Colonic mucosa (tissue), 4 donors: ENCODE measurements at regions not wholly inside any gene's neighbourhood (a gene's known extent, or its start where the extent isn't known, plus 50 kb on each side); places are given as distances from the start of the nearest gene placed in this dataset.

Source experiments
- DNase-seq: peaks from one replicate; pipeline ENCODE4 v3.0.0-alpha.2; 2020
- H3K27ac ChIP-seq: fragments of 200-600 bp; one replicate; pipeline ENCODE4 v1.8.0; 2021
- H3K27me3 ChIP-seq: fragments of 200-600 bp; one replicate; pipeline ENCODE4 v1.8.0; 2021
- H3K36me3 ChIP-seq: fragments of 200-600 bp; one replicate; pipeline ENCODE4 v1.8.0; 2021
- H3K4me1 ChIP-seq: fragments of 200-600 bp; one replicate; pipeline ENCODE4 v1.8.0; 2021; ENCODE audit warnings: mild to moderate bottlenecking
- H3K4me3 ChIP-seq: fragments of 200-600 bp; one replicate; pipeline ENCODE4 v1.8.0; 2021
- H3K9ac ChIP-seq, 2 donors: one replicate each; pipeline ENCODE4 v1.7.0; 2013; ENCODE audit warnings: control low read depth in 2 of 2, low read depth in 2 of 2, low read length in 2 of 2
- H3K9me3 ChIP-seq: fragments of 200-600 bp; one replicate; pipeline ENCODE4 v1.8.0; 2021
- intact Hi-C: fragments of 100-400 bp; cut with DNase I; formaldehyde crosslinking; loops from one replicate; pipeline ENCODE4 v1.14.1; 2022
- TF ChIP-seq, protein P1 (sequence below): fragments of 200-600 bp; IDR thresholded peaks from one replicate; pipeline ENCODE4 v1.8.0; 2022; ENCODE audit warnings: antibody characterized with exemption, mild to moderate bottlenecking
- donor health status: healthy.
- donor health status: DM: no; HTN: no; CAD: no.
- donor health status: DM: no; HTN: no; CAD: no.

DNA sequence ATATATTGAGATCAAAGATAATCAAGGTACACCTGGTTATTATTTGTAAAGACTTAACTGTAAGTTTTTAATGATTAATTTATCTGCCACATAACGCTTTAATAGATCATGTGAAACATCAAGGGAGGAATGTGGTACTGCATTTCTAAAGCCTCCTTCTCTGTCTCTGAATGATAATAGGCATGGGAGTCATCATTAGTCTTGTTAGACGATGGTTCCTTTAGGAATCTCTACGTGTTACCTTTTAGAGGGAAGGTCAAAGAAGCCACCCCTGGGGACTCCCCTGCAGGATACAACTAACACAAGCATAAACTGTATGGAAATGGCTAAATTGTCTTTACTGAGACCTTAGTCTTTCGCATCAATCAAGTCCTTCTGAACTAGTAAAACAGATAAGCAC lies 173.6 kb upstream of the MCHR2 start:
- no peaks in the 10 kb centered on the region for H3K36me3 ChIP-seq
- TF ChIP-seq, protein P1, sequence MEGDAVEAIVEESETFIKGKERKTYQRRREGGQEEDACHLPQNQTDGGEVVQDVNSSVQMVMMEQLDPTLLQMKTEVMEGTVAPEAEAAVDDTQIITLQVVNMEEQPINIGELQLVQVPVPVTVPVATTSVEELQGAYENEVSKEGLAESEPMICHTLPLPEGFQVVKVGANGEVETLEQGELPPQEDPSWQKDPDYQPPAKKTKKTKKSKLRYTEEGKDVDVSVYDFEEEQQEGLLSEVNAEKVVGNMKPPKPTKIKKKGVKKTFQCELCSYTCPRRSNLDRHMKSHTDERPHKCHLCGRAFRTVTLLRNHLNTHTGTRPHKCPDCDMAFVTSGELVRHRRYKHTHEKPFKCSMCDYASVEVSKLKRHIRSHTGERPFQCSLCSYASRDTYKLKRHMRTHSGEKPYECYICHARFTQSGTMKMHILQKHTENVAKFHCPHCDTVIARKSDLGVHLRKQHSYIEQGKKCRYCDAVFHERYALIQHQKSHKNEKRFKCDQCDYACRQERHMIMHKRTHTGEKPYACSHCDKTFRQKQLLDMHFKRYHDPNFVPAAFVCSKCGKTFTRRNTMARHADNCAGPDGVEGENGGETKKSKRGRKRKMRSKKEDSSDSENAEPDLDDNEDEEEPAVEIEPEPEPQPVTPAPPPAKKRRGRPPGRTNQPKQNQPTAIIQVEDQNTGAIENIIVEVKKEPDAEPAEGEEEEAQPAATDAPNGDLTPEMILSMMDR, result no peak
- H3K27me3 ChIP-seq, result no peaks in the 10 kb centered on the region
- no peak overlapping the region for H3K27ac ChIP-seq
- H3K9me3 ChIP-seq, result no peaks in the 10 kb centered on the region
- H3K4me3 ChIP-seq, result no peak overlapping the region
- no peak for DNase-seq
- H3K9ac ChIP-seq, result no peak overlapping the region
- intact Hi-C loops, result no loop called here
- H3K4me1 ChIP-seq, result no peaks in the 10 kb centered on the region

DNA sequence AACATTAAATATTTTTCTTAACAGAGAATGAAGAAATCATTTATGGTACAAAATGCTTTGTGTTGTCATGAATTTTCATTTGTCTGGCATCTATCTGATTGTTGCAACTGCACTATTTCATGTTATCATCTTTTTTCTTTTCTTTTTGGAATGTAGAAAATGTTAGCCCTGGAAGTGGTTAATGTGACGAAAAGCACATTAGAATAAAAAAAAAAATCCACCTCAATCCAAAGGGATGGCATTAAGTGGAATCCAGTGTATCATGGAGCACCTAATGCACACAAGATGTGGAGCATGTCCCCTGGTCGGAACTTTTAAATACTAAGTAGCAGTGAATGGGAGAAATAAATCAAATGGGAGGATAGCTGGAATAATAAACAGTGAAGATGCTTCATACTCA lies 172.9 kb upstream of the MCHR2 start:
- H3K4me1 ChIP-seq, result no peaks in the 10 kb centered on the region
- intact Hi-C loops, result no loop called here

DNA sequence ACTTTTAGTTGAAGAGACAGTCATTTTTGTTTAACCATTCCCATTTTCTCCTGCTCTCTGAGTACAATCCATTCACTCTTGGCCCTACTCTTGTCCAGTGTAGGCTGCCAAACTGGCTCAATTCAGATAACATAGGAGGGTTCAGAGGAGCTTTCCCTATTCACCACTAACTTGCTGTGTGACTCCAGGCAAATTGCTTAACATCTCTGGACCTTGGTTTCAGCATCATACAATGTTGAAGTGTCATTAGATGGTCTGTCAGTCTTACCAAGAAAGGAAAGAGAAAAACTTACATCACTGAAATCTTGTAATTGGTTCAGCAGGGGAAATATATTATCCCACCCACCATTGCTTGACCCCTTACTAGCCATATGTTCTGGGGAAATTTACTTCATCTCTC lies 171.4 kb upstream of the MCHR2 start:
- Histone ChIP-seq H3K9ac (no peak overlapping the region), H3K4me3 (no peak overlapping the region), H3K9me3 (no peaks in the 10 kb centered on the region), H3K36me3 (no peaks in the 10 kb centered on the region), H3K27me3 (no peaks in the 10 kb centered on the region), H3K4me1 (no peaks in the 10 kb centered on the region), H3K27ac (no peak overlapping the region)
- no peak for DNase-seq
- TF ChIP-seq, protein P1, result no peak
- intact Hi-C loops, result no loop called here

More for the DNA sequence above, 172.9 kb upstream of the MCHR2 start:
- no peaks in the 10 kb centered on the region for H3K27me3 ChIP-seq
- H3K9me3 ChIP-seq, result no peaks in the 10 kb centered on the region
- TF ChIP-seq, protein P1, result no peak
- no peak overlapping the region for H3K27ac ChIP-seq
- no peak overlapping the region for H3K4me3 ChIP-seq
- H3K36me3 ChIP-seq, result no peaks in the 10 kb centered on the region
- H3K9ac ChIP-seq, result no peak overlapping the region
- DNase-seq, result no peak

DNA sequence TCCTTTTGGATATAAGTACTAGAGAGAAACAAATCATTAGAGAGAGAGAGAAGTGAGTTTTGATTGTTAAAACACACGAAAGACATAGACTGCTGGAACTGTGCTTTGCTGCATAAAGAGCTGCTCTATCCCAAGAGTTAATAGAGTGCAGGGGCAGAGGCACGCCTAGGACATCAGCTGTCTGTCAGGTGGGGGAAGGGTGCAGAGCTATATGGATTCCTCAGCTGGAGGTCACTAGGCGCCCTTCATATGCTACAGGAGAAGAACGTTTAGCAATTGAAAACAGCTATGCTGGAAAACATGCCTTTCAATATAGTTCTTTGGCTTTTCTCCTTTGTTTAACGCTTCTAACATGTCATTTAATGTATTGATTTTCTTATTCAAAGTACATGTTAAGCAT lies 169.0 kb upstream of the MCHR2 start:
- no peaks in the 10 kb centered on the region for H3K9me3 ChIP-seq
- H3K27ac ChIP-seq, result no peak overlapping the region
- DNase-seq, result no peak
- H3K9ac ChIP-seq, result no peak overlapping the region
- intact Hi-C loops, result no loop called here
- H3K4me3 ChIP-seq, result no peak overlapping the region
- H3K4me1 ChIP-seq, result no peaks in the 10 kb centered on the region
- H3K36me3 ChIP-seq, result no peaks in the 10 kb centered on the region
- H3K27me3 ChIP-seq, result no peaks in the 10 kb centered on the region
- TF ChIP-seq, protein P1, result no peak

DNA sequence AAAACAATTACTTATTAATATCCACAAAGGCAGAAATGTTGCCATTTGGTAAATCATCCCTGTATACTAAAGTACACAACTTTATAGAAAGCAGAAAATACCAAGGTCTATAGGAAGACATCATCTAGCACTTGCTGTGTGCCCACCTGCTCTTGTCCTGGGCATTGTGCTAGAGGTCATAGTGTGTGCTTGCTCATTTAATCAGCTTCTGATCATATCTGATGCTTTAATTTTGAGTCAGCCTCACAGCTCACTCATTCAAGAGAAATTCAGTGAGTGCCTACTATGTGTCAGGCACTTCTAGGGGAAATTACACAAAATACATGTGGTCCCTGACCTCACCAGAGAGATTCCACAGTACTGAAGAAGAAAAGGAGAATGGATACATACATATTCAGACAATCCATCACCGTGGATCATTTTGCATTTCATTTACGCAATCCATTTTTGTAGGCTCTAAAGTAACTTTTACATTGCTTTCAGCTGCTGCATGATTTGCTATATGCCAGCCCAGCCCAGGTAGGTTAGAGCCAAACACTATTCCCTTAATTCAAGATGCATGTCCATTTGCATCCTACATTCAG lies 167.9 kb upstream of the MCHR2 start:
- TF ChIP-seq, protein P1, result no peak
- no peaks in the 10 kb centered on the region for H3K4me1 ChIP-seq
- no peaks in the 10 kb centered on the region for H3K9me3 ChIP-seq
- H3K9ac ChIP-seq, result no peak overlapping the region
- H3K27ac ChIP-seq, result no peak overlapping the region
- H3K27me3 ChIP-seq, result no peaks in the 10 kb centered on the region
- DNase-seq, result no peak
- H3K36me3 ChIP-seq, result no peaks in the 10 kb centered on the region
- H3K4me3 ChIP-seq, result no peak overlapping the region
- intact Hi-C loops, result no loop called here
